Fibroblast of lung (primary cell): ENCODE measurements at regions not wholly inside any gene's neighbourhood (a gene's known extent, or its start where the extent isn't known, plus 50 kb on each side); places are given as distances from the start of the nearest gene placed in this dataset.
"Not testable (repeated sequence)": the region's sequence is repeated elsewhere in the genome, so short reads cannot be mapped to it uniquely, and the experiment has no call there.

Experiments used
- DNase-seq, 2 donors: peaks; one replicate each; pipeline versions ENCODE4 v3.0.0 to v3.0.0-alpha.2; 2010; ENCODE audit warnings: low read depth in 2 of 2
- H2AFZ ChIP-seq: 2 replicates; pipeline ENCODE4 v1.5.1; 2012; ENCODE audit warnings: low read length, control low read depth, inconsistent platforms
- H3K27ac ChIP-seq: 2 replicates; pipeline ENCODE4 v1.5.1; 2011; ENCODE audit warnings: low read length, control low read depth; ENCODE audit not compliant: insufficient read depth
- H3K27me3 ChIP-seq: 2 replicates; pipeline ENCODE4 v1.5.1; 2011; ENCODE audit warnings: mild to moderate bottlenecking, low read length; ENCODE audit not compliant: control insufficient read depth, insufficient read depth
- H3K36me3 ChIP-seq: 2 replicates; pipeline ENCODE4 v1.5.1; 2011; ENCODE audit warnings: low read length; ENCODE audit not compliant: control insufficient read depth, insufficient read depth
- H3K4me1 ChIP-seq: 2 replicates; pipeline ENCODE4 v1.5.1; 2011; ENCODE audit warnings: low read length; ENCODE audit not compliant: control insufficient read depth, insufficient read depth; ENCODE audit errors: extremely low read depth
- H3K4me2 ChIP-seq: 2 replicates; pipeline ENCODE4 v1.5.1; 2011; ENCODE audit warnings: low read length, control low read depth; ENCODE audit not compliant: insufficient read depth; ENCODE audit errors: extremely low read depth
- H3K4me3 ChIP-seq, 4 experiments: fragments of 200-600 bp in 1 of 4; sonication (generic) in 1 of 4; replicated peaks in 1 of 4; 2 replicates each; pipeline ENCODE4 v1.5.1; 2011 to 2016; ENCODE audit warnings: low read length in 4 of 4, low read depth in 3 of 4, mild to moderate bottlenecking in 3 of 4, control low read depth in 2 of 4, inconsistent platforms in 1 of 4, mixed read lengths in 1 of 4; ENCODE audit not compliant: insufficient read depth in 1 of 4; ENCODE audit errors: control extremely low read depth in 1 of 4
- H3K79me2 ChIP-seq: 2 replicates; pipeline ENCODE4 v1.5.1; 2012; ENCODE audit warnings: mild to moderate bottlenecking, low read length, inconsistent platforms; ENCODE audit not compliant: control insufficient read depth, insufficient read depth
- H3K9ac ChIP-seq: 2 replicates; pipeline ENCODE4 v1.5.1; 2011; ENCODE audit warnings: mild to moderate bottlenecking, low read length, control low read depth; ENCODE audit not compliant: insufficient read depth
- H3K9me3 ChIP-seq: 2 replicates; pipeline ENCODE4 v1.5.1; 2012; ENCODE audit warnings: low read depth, low read length; ENCODE audit not compliant: control insufficient read depth, insufficient read depth
- H4K20me1 ChIP-seq: 2 replicates; pipeline ENCODE4 v1.5.1; 2011; ENCODE audit warnings: low read length; ENCODE audit not compliant: control insufficient read depth, insufficient read depth; ENCODE audit errors: extremely low read depth
- EZH2 ChIP-seq: IDR thresholded peaks from 2 replicates; pipeline ENCODE4 v1.5.1; 2012; ENCODE audit warnings: low read length, control low read depth, mild to moderate bottlenecking; ENCODE audit errors: missing control alignments
- TF ChIP-seq, protein P1 (sequence below), 2 donors: IDR thresholded peaks in 1 of 2; conservative IDR thresholded peaks in 1 of 2; 1 replicate in 1 of 2; 2 replicates in 1 of 2; pipeline ENCODE4 v1.5.1; 2011 to 2012; ENCODE audit warnings: low read length in 2 of 2, control low read depth in 1 of 2, inconsistent platforms in 1 of 2, low read depth in 1 of 2, mild to moderate bottlenecking in 1 of 2

DNA sequence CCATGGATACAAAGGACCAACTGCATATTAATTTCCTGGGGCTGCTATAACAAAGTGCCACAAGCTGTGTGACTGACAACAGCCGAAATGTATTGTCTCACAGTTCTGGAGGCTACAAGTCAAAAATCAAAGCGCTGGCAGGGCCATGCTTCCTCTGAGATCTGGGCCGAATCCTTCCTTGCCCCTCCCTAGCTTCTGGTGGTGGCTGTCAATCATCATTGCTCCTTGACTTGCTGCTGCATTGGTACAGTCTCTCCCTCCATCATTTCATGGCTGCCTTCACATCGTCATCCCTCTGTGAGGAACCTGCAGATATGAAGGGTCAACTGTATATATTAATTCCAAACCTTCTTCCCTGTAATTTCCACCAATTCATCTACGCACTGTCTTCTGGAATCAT, 118.3 kb downstream of the EXOC5 start:
- no peaks in the 10 kb centered on the region for H3K4me1 ChIP-seq
- H3K9me3 ChIP-seq: no peaks in the 10 kb centered on the region
- no peak overlapping the region for H3K4me3 ChIP-seq
- no peaks in the 10 kb centered on the region for H3K27me3 ChIP-seq
- H3K4me2 ChIP-seq: no peak overlapping the region
- no peaks in the 10 kb centered on the region for H3K79me2 ChIP-seq
- no peaks in the 10 kb centered on the region for H3K36me3 ChIP-seq
- no peaks in the 10 kb centered on the region for H4K20me1 ChIP-seq
- no peak for DNase-seq
- no peak overlapping the region for H3K27ac ChIP-seq
- H3K9ac ChIP-seq: no peak overlapping the region
- TF ChIP-seq, protein P1, sequence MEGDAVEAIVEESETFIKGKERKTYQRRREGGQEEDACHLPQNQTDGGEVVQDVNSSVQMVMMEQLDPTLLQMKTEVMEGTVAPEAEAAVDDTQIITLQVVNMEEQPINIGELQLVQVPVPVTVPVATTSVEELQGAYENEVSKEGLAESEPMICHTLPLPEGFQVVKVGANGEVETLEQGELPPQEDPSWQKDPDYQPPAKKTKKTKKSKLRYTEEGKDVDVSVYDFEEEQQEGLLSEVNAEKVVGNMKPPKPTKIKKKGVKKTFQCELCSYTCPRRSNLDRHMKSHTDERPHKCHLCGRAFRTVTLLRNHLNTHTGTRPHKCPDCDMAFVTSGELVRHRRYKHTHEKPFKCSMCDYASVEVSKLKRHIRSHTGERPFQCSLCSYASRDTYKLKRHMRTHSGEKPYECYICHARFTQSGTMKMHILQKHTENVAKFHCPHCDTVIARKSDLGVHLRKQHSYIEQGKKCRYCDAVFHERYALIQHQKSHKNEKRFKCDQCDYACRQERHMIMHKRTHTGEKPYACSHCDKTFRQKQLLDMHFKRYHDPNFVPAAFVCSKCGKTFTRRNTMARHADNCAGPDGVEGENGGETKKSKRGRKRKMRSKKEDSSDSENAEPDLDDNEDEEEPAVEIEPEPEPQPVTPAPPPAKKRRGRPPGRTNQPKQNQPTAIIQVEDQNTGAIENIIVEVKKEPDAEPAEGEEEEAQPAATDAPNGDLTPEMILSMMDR (conservative IDR thresholded peaks at IDR 0.05 in 1 of 2, IDR thresholded peaks at IDR 0.05 in 1 of 2; ENCODE audit: low read depth in 1 of 2, low read length in 2 of 2): no peak
- TF ChIP-seq EZH2: no peak
- no peak overlapping the region for H2AFZ ChIP-seq

DNA sequence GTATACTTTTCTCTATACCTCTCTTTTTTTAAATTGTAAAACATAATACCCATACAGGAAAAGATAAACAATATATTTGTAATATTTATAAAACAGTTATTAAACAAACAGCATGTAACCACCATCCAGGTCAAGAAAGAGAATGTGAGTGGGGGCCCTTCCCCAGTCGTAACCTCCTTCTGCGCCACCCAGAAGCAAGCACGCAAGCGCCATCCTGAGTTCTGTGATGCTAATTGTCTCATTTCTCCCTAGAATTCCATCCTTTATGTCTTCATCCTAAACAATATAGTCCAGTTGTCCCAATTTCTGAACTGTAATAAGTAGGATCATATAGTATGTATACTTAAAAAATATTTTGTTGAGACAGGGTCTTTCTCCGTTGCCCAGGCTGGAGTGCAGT, 129.5 kb downstream of the EXOC5 start:
- Histone ChIP-seq H3K27me3 (no peaks in the 10 kb centered on the region), H3K4me3 (no peak overlapping the region), H3K79me2 (no peaks in the 10 kb centered on the region), H3K36me3 (no peaks in the 10 kb centered on the region), H3K9me3 (no peaks in the 10 kb centered on the region), H4K20me1 (no peaks in the 10 kb centered on the region), H3K27ac (no peak overlapping the region), H2AFZ (no peak overlapping the region), H3K4me1 (no peaks in the 10 kb centered on the region), H3K9ac (no peak overlapping the region), H3K4me2 (no peak overlapping the region)
- DNase-seq: no peak
- TF ChIP-seq, protein P1 (conservative IDR thresholded peaks at IDR 0.05 in 1 of 2, IDR thresholded peaks at IDR 0.05 in 1 of 2; ENCODE audit: low read depth in 1 of 2, low read length in 2 of 2): no peak

DNA sequence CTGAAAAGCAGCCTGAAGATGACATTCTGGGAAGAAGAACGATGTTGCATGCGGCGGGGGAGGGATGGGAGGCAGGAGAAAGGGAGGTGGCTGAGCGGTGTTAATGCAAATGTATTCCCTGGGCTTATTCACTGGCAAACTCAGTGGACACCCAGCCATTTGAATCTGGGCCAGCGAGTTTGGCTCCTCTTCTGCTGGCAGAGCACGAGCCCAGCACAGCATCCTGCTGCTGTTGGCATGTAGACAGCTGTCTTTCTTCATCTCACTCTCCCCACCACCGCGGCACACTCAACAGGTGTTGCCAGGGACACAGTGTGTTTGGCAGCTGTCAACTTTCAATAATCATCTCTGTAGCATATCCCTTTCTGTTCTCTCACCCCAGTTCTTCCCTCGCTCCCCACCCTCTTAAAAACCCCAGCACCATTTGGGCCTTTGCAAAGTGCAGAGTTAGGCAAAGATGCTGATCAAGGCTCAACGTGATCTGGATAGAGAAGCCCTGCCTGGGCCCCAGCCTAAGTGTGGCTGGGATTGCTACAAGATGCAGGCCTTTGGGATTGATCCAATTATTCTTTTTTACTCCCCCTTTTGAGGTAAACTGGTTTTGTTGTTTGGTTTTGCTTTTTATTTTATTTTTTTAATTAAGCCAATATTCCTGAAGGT, 131.9 kb downstream of the EXOC5 start:
- no peaks in the 10 kb centered on the region for H3K36me3 ChIP-seq
- no peak overlapping the region for H3K4me2 ChIP-seq
- H3K27me3 ChIP-seq: no peaks in the 10 kb centered on the region
- H3K79me2 ChIP-seq: no peaks in the 10 kb centered on the region
- no peak overlapping the region for H3K27ac ChIP-seq
- no peak overlapping the region for H3K9ac ChIP-seq
- H3K4me3 ChIP-seq: no peak overlapping the region
- DNase-seq: no peak
- no peak for TF ChIP-seq EZH2
- TF ChIP-seq, protein P1 (conservative IDR thresholded peaks at IDR 0.05 in 1 of 2, IDR thresholded peaks at IDR 0.05 in 1 of 2; ENCODE audit: low read depth in 1 of 2, low read length in 2 of 2): no peak
- no peak overlapping the region for H2AFZ ChIP-seq
- H3K9me3 ChIP-seq: no peaks in the 10 kb centered on the region
- H3K4me1 ChIP-seq: no peaks in the 10 kb centered on the region
- no peaks in the 10 kb centered on the region for H4K20me1 ChIP-seq

DNA sequence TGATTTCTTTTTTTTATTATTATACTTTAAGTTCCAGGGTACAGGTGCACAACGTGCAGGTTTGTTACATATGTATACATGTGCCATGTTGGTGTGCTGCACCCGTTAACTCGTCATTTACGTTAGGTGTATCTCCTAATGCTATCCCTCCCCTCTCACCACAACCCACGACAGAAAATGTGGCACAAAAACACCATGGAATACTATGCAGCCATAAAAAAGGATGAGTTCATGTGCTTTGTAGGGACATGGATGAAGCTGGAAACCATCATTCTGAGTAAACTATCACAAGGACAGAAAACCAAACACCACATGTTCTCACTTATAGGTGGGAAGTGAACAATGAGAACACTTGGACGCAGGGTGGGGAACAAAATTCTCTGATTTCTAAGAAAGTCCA, 140.9 kb downstream of the EXOC5 start:
- not testable (repeated sequence) for H3K4me2 ChIP-seq, DNase-seq, H3K4me3 ChIP-seq, H3K36me3 ChIP-seq, H4K20me1 ChIP-seq, H3K9ac ChIP-seq, H2AFZ ChIP-seq, H3K4me1 ChIP-seq, H3K9me3 ChIP-seq, H3K27me3 ChIP-seq, H3K79me2 ChIP-seq, H3K27ac ChIP-seq
